Lung (tissue), 11 donors: ENCODE measurements at regions not wholly inside any gene's neighbourhood (a gene's known extent, or its start where the extent isn't known, plus 50 kb on each side); places are given as distances from the start of the nearest gene placed in this dataset.

Source experiments
- ATAC-seq: fragments of 200-7000 bp; cut with Tn5 transposase; one replicate; pipeline ENCODE4 v1.9.1; 2020; ENCODE audit warnings: moderate number of reproducible peaks; ENCODE audit not compliant: insufficient read depth, low FRiP score
- DNase-seq, 3 donors: peaks; one replicate each; pipeline ENCODE4 v3.0.0-alpha.2; 2013 to 2017
- H3K27ac ChIP-seq, 2 donors: one replicate each; pipeline ENCODE4 v1.5.1; 2013; ENCODE audit warnings: mild to moderate bottlenecking in 2 of 2, moderate library complexity in 2 of 2, control low read depth in 1 of 2, inconsistent platforms in 1 of 2, low read depth in 1 of 2, low read length in 1 of 2
- H3K27me3 ChIP-seq, 3 donors: one replicate each; pipeline ENCODE4 v1.5.1; 2013; ENCODE audit warnings: low read length in 2 of 3; ENCODE audit not compliant: control insufficient read depth in 3 of 3, insufficient read depth in 3 of 3
- H3K36me3 ChIP-seq, 4 donors: one replicate each; pipeline ENCODE4 v1.5.1; 2013; ENCODE audit warnings: low read length in 4 of 4, mild to moderate bottlenecking in 1 of 4, moderate library complexity in 1 of 4; ENCODE audit not compliant: control insufficient read depth in 4 of 4, insufficient read depth in 4 of 4
- H3K4me1 ChIP-seq, 5 donors: one replicate each; pipeline ENCODE4 v1.5.1; 2013; ENCODE audit warnings: low read length in 5 of 5, mild to moderate bottlenecking in 2 of 5, moderate library complexity in 1 of 5; ENCODE audit not compliant: control insufficient read depth in 5 of 5, insufficient read depth in 5 of 5
- H3K4me3 ChIP-seq: one replicate; pipeline ENCODE4 v1.5.1; 2013; ENCODE audit warnings: mild to moderate bottlenecking, control low read depth, moderate library complexity
- H3K9ac ChIP-seq, 2 donors: one replicate each; pipeline ENCODE4 v1.5.1; 2013; ENCODE audit warnings: low read length in 2 of 2, control low read depth in 1 of 2; ENCODE audit not compliant: insufficient read depth in 1 of 2
- H3K9me3 ChIP-seq, 4 donors: one replicate each; pipeline ENCODE4 v1.5.1; 2013; ENCODE audit warnings: low read length in 3 of 4, mild to moderate bottlenecking in 1 of 4, moderate library complexity in 1 of 4; ENCODE audit not compliant: control insufficient read depth in 4 of 4, insufficient read depth in 3 of 4
- CTCF ChIP-seq: IDR thresholded peaks from 2 replicates; pipeline ENCODE4 v1.5.1; 2012; ENCODE audit warnings: mild to moderate bottlenecking; ENCODE audit errors: control extremely low read depth, extremely low read depth
- WGBS, 2 donors: extraction: QIAGEN DNeasy Blood & Tissue Kit; methylation state at CpG; one replicate each; pipeline ENCODE4 v1.1.7; 2013; 5-methylcytosine and 5-hydroxymethylcytosine counted together
- donor health status: control.
- donor health status: control.
- donor health status: Bipolar disorder and iron deficiency.
- donor health status: healthy.
- donor health status: DM: yes; HTN: yes; CAD: no.

- no peak overlapping the region for H3K9ac ChIP-seq
- 72 to 79% methylated on average over 4 of the region's 4 CpGs for WGBS, 2 donors
- no peak overlapping the region for H3K27ac ChIP-seq
- no peak for DNase-seq
- no peak for ATAC-seq
- no peak overlapping the region for H3K4me3 ChIP-seq
- no peak for TF ChIP-seq CTCF
- no peaks in the 10 kb centered on the region for H3K36me3 ChIP-seq
- no peaks in the 10 kb centered on the region for H3K4me1 ChIP-seq
- no peaks in the 10 kb centered on the region for H3K27me3 ChIP-seq
- peaks cover 0 to 3% (median 0%) of the 10 kb centered on the region in 4 donors for H3K9me3 ChIP-seq
These were observed 289.6 kb upstream of the RAB6C start for GRCh38 chr2:129689653-129690448.

- ATAC-seq, result no peak
- no peak for TF ChIP-seq CTCF
- 77 to 90% methylated on average over 3 of the region's 3 CpGs for WGBS, 2 donors
These were observed 284.0 kb upstream of the RAB6C start for GRCh38 chr2:129695496-129695895.

GRCh38 chr2:129698593-129698992, 280.9 kb upstream of the RAB6C start:
- DNase-seq (no peak), ATAC-seq (no peak)
- H3K27ac ChIP-seq, result no peak overlapping the region
- no peak overlapping the region for H3K4me3 ChIP-seq
- no peaks in the 10 kb centered on the region for H3K4me1 ChIP-seq
- 34 to 84% methylated on average over 3 of the region's 3 CpGs for WGBS, 2 donors
- H3K36me3 ChIP-seq, result no peaks in the 10 kb centered on the region
- no peak for TF ChIP-seq CTCF
- no peaks in the 10 kb centered on the region for H3K9me3 ChIP-seq
- H3K9ac ChIP-seq, result no peak overlapping the region
- no peaks in the 10 kb centered on the region for H3K27me3 ChIP-seq

More at GRCh38 chr2:129695496-129695895, 284.0 kb upstream of the RAB6C start:
- H3K9ac ChIP-seq, result no peak overlapping the region
- H3K27ac ChIP-seq, result no peak overlapping the region
- no peaks in the 10 kb centered on the region for H3K4me1 ChIP-seq
- no peaks in the 10 kb centered on the region for H3K36me3 ChIP-seq
- H3K9me3 ChIP-seq, result no peaks in the 10 kb centered on the region
- no peak overlapping the region for H3K4me3 ChIP-seq
- DNase-seq, result no peak
- no peaks in the 10 kb centered on the region for H3K27me3 ChIP-seq
